Left ventricle myocardium inferior (tissue), 1 donor: ENCODE measurements at regions not wholly inside any gene's neighbourhood (a gene's known extent, or its start where the extent isn't known, plus 50 kb on each side); places are given as distances from the start of the nearest gene placed in this dataset.

Experiments
- DNase-seq: peaks from one replicate; pipeline ENCODE4 v3.0.0-alpha.2; 2020
- H3K27ac ChIP-seq: fragments of 200-600 bp; replicated peaks from 2 replicates; pipeline ENCODE4 v1.8.0; 2021
- H3K27me3 ChIP-seq: fragments of 200-600 bp; 2 replicates; pipeline ENCODE4 v1.8.0; 2021; ENCODE audit warnings: low read depth
- H3K36me3 ChIP-seq: fragments of 200-600 bp; 2 replicates; pipeline ENCODE4 v1.8.0; 2021
- H3K4me1 ChIP-seq: fragments of 200-600 bp; 2 replicates; pipeline ENCODE4 v1.8.0; 2021
- H3K4me3 ChIP-seq: fragments of 200-600 bp; 2 replicates; pipeline ENCODE4 v1.8.0; 2021; ENCODE audit warnings: mild to moderate bottlenecking, moderate library complexity
- H3K9me3 ChIP-seq: fragments of 200-600 bp; replicated peaks from 2 replicates; pipeline ENCODE4 v1.8.0; 2021
- CTCF ChIP-seq: fragments of 200-600 bp; IDR thresholded peaks from 2 replicates; pipeline ENCODE4 v1.8.0; 2021; ENCODE audit warnings: antibody characterized with exemption, mild to moderate bottlenecking, borderline replicate concordance
- intact Hi-C: fragments of 100-400 bp; cut with micrococcal nuclease; formaldehyde crosslinking; loops from one replicate; pipeline ENCODE4 v1.11.0; 2022
- donor health status: DM: no; HTN: yes; CAD: no; lungs with severe emphysema.

- Histone ChIP-seq H3K4me3 (no peak overlapping the region), H3K36me3 (no peaks in the 10 kb centered on the region), H3K27me3 (peaks cover 13% of the 10 kb centered on the region), H3K27ac (no peak overlapping the region), H3K4me1 (no peaks in the 10 kb centered on the region), H3K9me3 (no peaks in the 10 kb centered on the region)
- no peak for TF ChIP-seq CTCF
- intact Hi-C loops = no loop called here
- no peak for DNase-seq
These were observed 115.0 kb upstream of the LHCGR start for GRCh38 chr2:48870503-48870902.

- Histone ChIP-seq H3K9me3 (no peaks in the 10 kb centered on the region), H3K27ac (no peak overlapping the region), H3K36me3 (no peaks in the 10 kb centered on the region), H3K27me3 (peaks cover 7% of the 10 kb centered on the region), H3K4me3 (no peak overlapping the region), H3K4me1 (no peaks in the 10 kb centered on the region)
- TF ChIP-seq CTCF = no peak
- no peak for DNase-seq
- intact Hi-C loops = no loop called here
These were observed 110.2 kb upstream of the LHCGR start for GRCh38 chr2:48865704-48866103.

- no peaks in the 10 kb centered on the region for H3K9me3 ChIP-seq
- H3K36me3 ChIP-seq = no peaks in the 10 kb centered on the region
- H3K4me1 ChIP-seq = no peaks in the 10 kb centered on the region
- intact Hi-C loops = no loop called here
- H3K27ac ChIP-seq = no peak overlapping the region
- no peak for TF ChIP-seq CTCF
- DNase-seq = no peak
- H3K4me3 ChIP-seq = no peak overlapping the region
- H3K27me3 ChIP-seq = peaks cover 33% of the 10 kb centered on the region
These were observed 104.9 kb upstream of the LHCGR start for GRCh38 chr2:48860380-48860779.

- Histone ChIP-seq H3K36me3 (no peaks in the 10 kb centered on the region), H3K4me1 (no peaks in the 10 kb centered on the region), H3K27ac (no peak overlapping the region), H3K27me3 (peaks cover 43% of the 10 kb centered on the region), H3K4me3 (no peak overlapping the region), H3K9me3 (no peaks in the 10 kb centered on the region)
- no peak for TF ChIP-seq CTCF
- intact Hi-C loops = no loop called here
- no peak for DNase-seq
These were observed 101.1 kb upstream of the LHCGR start for GRCh38 chr2:48856657-48857056.

- no peak for DNase-seq
- no peaks in the 10 kb centered on the region for H3K9me3 ChIP-seq
- H3K27ac ChIP-seq = no peak overlapping the region
- no peak overlapping the region for H3K4me3 ChIP-seq
- no peak for TF ChIP-seq CTCF
- H3K36me3 ChIP-seq = no peaks in the 10 kb centered on the region
- H3K4me1 ChIP-seq = no peaks in the 10 kb centered on the region
- H3K27me3 ChIP-seq = peaks cover 43% of the 10 kb centered on the region
- intact Hi-C loops = no loop called here
These were observed 100.6 kb upstream of the LHCGR start for GRCh38 chr2:48856144-48856543.

- H3K27me3 ChIP-seq = peaks cover 36% of the 10 kb centered on the region
- H3K4me1 ChIP-seq = no peaks in the 10 kb centered on the region
- intact Hi-C loops = no loop called here
- H3K36me3 ChIP-seq = no peaks in the 10 kb centered on the region
- H3K27ac ChIP-seq = no peak overlapping the region
- no peak for DNase-seq
- H3K9me3 ChIP-seq = no peaks in the 10 kb centered on the region
- TF ChIP-seq CTCF = no peak
- H3K4me3 ChIP-seq = no peak overlapping the region
These were observed 99.6 kb upstream of the LHCGR start for GRCh38 chr2:48855142-48855541.
